Activated CD8-positive, alpha-beta T cell treated with anti-CD3 and anti-CD28 coated beads for 36 hours (primary cell): ENCODE measurements at regions not wholly inside any gene's neighbourhood (a gene's known extent, or its start where the extent isn't known, plus 50 kb on each side); places are given as distances from the start of the nearest gene placed in this dataset.

Experiments
- ATAC-seq: fragments of 200-7000 bp; cut with Tn5 transposase; one replicate; pipeline ENCODE4 v1.10.0; 2021; ENCODE audit warnings: mild to moderate bottlenecking, moderate library complexity
- CTCF ChIA-PET: fragments of 350-600 bp; sonication (Branson Sonifier 250); formaldehyde crosslinking; loops from one replicate; lab custom pipeline; 2021; ENCODE audit warnings: antibody characterized with exemption; lab: Charles Lee
- POLR2A ChIA-PET: fragments of 350-600 bp; sonication (Branson Sonifier 250); formaldehyde crosslinking; loops from one replicate; lab custom pipeline; 2021; ENCODE audit warnings: antibody characterized with exemption; lab: Charles Lee
- DNase-seq: peaks from one replicate; pipeline ENCODE4 v3.0.0-alpha.2; 2020
- H3K27ac Mint-ChIP-seq: one replicate; pipeline ENCODE4 v1.8.0; 2021; ENCODE audit warnings: mild to moderate bottlenecking, mixed read lengths
- H3K27me3 Mint-ChIP-seq: one replicate; pipeline ENCODE4 v1.8.0; 2021; ENCODE audit warnings: mixed read lengths
- H3K36me3 Mint-ChIP-seq: one replicate; pipeline ENCODE4 v1.8.0; 2021; ENCODE audit warnings: low read depth, mixed read lengths
- H3K4me1 Mint-ChIP-seq: one replicate; pipeline ENCODE4 v1.8.0; 2021; ENCODE audit warnings: low read depth, mixed read lengths
- H3K4me3 Mint-ChIP-seq: one replicate; pipeline ENCODE4 v1.8.0; 2021; ENCODE audit warnings: mild to moderate bottlenecking, moderate library complexity, mixed read lengths
- H3K9me3 Mint-ChIP-seq: one replicate; pipeline ENCODE4 v1.8.0; 2021; ENCODE audit warnings: mixed read lengths
- intact Hi-C: fragments of 100-400 bp; cut with micrococcal nuclease; formaldehyde crosslinking; loops from one replicate; pipeline ENCODE4 v1.10.0; 2022
- TF ChIP-seq, protein P1 (sequence below): fragments of 200-600 bp; IDR thresholded peaks from one replicate; pipeline ENCODE4 v1.8.0; 2022; ENCODE audit warnings: antibody characterized with exemption, mild to moderate bottlenecking

DNA sequence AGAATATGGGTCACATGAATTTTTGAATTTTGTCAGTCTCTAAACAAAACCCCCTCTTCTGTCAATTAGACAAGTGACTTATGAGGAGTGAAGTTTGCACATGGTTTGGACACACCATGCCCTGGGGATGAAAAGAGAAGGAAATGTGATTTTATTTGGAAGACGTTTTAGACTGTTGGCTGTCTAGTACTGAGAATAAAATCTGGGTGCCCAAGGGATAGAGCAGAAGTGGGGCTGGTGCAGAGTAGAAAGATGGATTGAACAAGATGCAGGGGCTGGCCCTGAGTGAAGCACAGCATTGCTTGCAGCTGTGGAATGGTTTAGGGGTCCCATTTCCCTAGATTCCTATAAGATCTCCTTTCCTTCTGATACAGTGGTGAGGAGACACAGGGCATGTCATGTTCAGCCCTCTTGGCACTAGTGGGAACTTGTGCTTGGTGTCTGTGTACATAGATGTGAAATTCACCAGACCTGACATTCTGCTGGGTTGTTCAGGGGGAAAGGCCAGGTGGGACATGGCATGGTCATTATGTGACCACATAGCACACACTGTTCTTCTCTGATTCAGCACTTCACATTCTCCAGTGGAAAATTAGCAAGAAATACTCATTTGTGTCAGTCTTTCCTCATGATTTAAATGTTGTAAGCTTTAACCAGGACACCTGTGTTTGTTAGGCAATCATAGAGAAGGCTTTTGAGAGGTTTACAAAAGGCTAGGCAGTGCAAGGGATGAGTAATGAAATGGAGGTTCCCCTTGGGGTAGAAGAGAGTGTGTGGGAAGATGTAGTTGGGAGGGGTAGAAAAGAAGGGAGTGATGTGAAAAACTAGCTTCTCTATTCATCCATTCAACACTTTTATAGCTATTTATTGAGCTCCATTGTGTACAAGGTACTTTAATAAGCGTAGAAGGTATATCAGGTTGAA lies 202.3 kb upstream of the IGF1 start:
- Mint-ChIP-seq H3K27ac (no peak overlapping the region), H3K4me3 (no peak overlapping the region), H3K9me3 (no peaks in the 10 kb centered on the region), H3K27me3 (no peaks in the 10 kb centered on the region), H3K36me3 (no peaks in the 10 kb centered on the region), H3K4me1 (no peaks in the 10 kb centered on the region)
- no peak for DNase-seq
- no peak for ATAC-seq
- ChIA-PET CTCF (no interaction called here), POLR2A (no interaction called here)
- intact Hi-C loops: no loop called here
- TF ChIP-seq, protein P1, sequence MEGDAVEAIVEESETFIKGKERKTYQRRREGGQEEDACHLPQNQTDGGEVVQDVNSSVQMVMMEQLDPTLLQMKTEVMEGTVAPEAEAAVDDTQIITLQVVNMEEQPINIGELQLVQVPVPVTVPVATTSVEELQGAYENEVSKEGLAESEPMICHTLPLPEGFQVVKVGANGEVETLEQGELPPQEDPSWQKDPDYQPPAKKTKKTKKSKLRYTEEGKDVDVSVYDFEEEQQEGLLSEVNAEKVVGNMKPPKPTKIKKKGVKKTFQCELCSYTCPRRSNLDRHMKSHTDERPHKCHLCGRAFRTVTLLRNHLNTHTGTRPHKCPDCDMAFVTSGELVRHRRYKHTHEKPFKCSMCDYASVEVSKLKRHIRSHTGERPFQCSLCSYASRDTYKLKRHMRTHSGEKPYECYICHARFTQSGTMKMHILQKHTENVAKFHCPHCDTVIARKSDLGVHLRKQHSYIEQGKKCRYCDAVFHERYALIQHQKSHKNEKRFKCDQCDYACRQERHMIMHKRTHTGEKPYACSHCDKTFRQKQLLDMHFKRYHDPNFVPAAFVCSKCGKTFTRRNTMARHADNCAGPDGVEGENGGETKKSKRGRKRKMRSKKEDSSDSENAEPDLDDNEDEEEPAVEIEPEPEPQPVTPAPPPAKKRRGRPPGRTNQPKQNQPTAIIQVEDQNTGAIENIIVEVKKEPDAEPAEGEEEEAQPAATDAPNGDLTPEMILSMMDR: no peak

DNA sequence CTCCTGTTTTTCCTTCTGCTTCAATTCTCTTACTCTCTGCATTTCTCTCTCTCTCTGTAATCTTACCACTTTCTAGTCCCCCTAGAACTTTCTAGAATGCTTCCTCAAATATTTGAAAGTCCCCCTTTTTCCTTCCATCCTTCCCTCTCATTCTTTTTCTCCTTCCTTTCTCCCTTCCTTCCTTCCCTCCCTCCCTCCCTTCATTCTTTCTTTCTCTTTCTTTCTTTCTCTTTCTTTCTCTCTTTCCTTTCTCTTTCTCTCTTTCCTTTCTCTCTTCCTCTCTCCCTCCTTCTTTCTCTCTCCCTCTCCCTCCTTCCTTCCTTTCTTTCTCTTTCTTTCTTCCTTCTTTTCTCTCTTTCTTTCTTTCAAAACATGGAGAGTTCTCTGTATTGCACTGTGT lies 201.4 kb upstream of the IGF1 start:
- DNase-seq: no peak
- TF ChIP-seq, protein P1: no peak
- CTCF ChIA-PET: no interaction called here
- intact Hi-C loops: no loop called here
- no peak overlapping the region for H3K27ac Mint-ChIP-seq
- POLR2A ChIA-PET: no interaction called here
- no peak overlapping the region for H3K4me3 Mint-ChIP-seq
- H3K4me1 Mint-ChIP-seq: no peaks in the 10 kb centered on the region
- no peaks in the 10 kb centered on the region for H3K9me3 Mint-ChIP-seq
- no peaks in the 10 kb centered on the region for H3K36me3 Mint-ChIP-seq
- H3K27me3 Mint-ChIP-seq: no peaks in the 10 kb centered on the region
- no peak for ATAC-seq

DNA sequence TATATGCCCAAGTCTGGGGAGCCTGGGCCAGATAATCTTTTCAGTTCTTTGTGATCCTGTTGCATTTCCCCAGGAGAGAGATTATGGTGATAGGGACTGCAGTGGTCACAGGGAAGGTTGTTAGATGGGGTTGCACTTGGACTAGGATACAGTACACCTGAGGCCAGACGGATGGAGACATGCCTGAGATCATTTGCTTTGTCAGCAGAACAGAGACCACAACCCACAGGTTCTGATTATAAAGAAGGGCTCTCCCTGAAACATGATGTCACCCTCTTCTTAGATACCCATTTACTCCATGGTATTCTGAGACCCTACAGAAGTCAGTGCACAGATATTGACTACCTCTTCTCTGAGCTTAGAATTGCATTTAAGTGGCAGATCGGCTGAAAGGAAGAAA lies 200.9 kb upstream of the IGF1 start:
- Mint-ChIP-seq H3K9me3 (no peaks in the 10 kb centered on the region), H3K36me3 (no peaks in the 10 kb centered on the region), H3K4me3 (no peak overlapping the region), H3K4me1 (no peaks in the 10 kb centered on the region), H3K27me3 (no peaks in the 10 kb centered on the region), H3K27ac (no peak overlapping the region)
- intact Hi-C loops: no loop called here
- TF ChIP-seq, protein P1: no peak
- CTCF ChIA-PET: no interaction called here
- ATAC-seq: no peak
- POLR2A ChIA-PET: no interaction called here
- DNase-seq: no peak

DNA sequence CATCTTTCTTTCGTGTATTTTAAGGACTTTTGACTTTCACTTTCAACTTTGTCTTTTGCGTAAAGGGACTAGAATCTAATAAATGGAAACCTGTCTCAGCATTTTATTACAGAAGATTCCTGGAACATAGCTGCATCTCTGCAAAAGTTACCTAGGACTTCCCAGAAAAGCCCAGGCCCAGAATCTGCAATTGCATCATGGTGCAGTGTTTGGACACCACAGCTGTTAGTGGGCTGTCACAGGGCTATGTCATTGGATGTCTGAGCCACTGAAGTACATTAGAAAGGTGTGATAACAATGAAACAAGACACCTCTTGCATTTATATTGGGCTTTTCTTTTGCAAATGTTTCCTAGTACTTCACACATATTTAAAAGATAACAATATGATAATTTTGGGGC lies 199.9 kb upstream of the IGF1 start:
- TF ChIP-seq, protein P1: no peak
- Mint-ChIP-seq H3K4me3 (no peak overlapping the region), H3K27me3 (no peaks in the 10 kb centered on the region), H3K9me3 (no peaks in the 10 kb centered on the region), H3K36me3 (no peaks in the 10 kb centered on the region), H3K4me1 (no peaks in the 10 kb centered on the region), H3K27ac (no peak overlapping the region)
- CTCF ChIA-PET: no interaction called here
- intact Hi-C loops: no loop called here
- no peak for ATAC-seq
- no peak for DNase-seq
- POLR2A ChIA-PET: no interaction called here

DNA sequence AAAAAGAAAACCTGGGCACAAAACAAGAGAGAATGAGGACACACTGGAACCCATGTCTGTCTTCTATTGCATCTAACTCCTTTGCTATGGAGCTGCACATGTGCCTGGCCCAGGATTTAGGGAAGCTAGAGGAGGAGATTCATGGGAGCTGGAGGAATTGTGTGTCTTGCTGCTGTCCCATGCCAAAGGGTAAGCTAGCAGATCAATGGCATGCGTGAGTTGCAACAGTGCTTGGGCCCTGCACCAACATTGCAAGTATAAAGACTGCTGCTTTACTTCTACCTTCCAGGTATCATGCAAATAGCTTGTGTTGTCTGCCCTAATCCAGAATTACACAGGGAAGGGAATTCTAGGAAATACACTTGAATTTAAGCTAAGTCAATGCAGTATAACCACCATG lies 196.4 kb upstream of the IGF1 start:
- no peak overlapping the region for H3K4me3 Mint-ChIP-seq
- H3K9me3 Mint-ChIP-seq: peaks cover 10% of the 10 kb centered on the region
- POLR2A ChIA-PET: no interaction called here
- H3K27me3 Mint-ChIP-seq: no peaks in the 10 kb centered on the region
- CTCF ChIA-PET: no interaction called here
- no peak for DNase-seq
- H3K27ac Mint-ChIP-seq: no peak overlapping the region
- no peak for ATAC-seq
- intact Hi-C loops: no loop called here
- TF ChIP-seq, protein P1: no peak
- no peaks in the 10 kb centered on the region for H3K36me3 Mint-ChIP-seq
- no peaks in the 10 kb centered on the region for H3K4me1 Mint-ChIP-seq
